ENCODE measurements at regions not wholly inside any gene's neighbourhood (a gene's known extent, or its start where the extent isn't known, plus 50 kb on each side); places are given as distances from the start of the nearest gene placed in this dataset.

- no peaks in the 10 kb centered on the region for H3K9me3 ChIP-seq
- DNase-seq (no peak), ATAC-seq (no peak)
- no peak overlapping the region for H3K27ac ChIP-seq
- H3K27me3 ChIP-seq = no peaks in the 10 kb centered on the region
- intact Hi-C loops (cut with DNase I) = no loop called here
- no peaks in the 10 kb centered on the region for H3K36me3 ChIP-seq
- TF ChIP-seq POLR2A (IDR thresholded peaks at IDR 0.05) = no peak
- no peak for TF ChIP-seq CTCF (IDR thresholded peaks at IDR 0.05)
- peaks cover 0 to 5% (median 0%) of the 10 kb centered on the region in 4 donors for H3K4me1 ChIP-seq
- no peak overlapping the region for H3K4me3 ChIP-seq
- WGBS (ENCODE audit: insufficient coverage, low coverage, low lambda C conversion rate, missing lambda C conversion rate) = 81% methylated on average over 8 of the region's 12 CpGs
These were observed 136.7 kb upstream of the MYCN start for GRCh38 chr2:15803543-15804245.

GRCh38 chr2:15804246-15804619, 136.1 kb upstream of the MYCN start:
- no peak overlapping the region for H3K27ac ChIP-seq
- no peaks in the 10 kb centered on the region for H3K36me3 ChIP-seq
- intact Hi-C loops (cut with DNase I) = no loop called here
- TF ChIP-seq CTCF (IDR thresholded peaks at IDR 0.05) (no peak), POLR2A (IDR thresholded peaks at IDR 0.05) (no peak)
- no peak for ATAC-seq
- H3K4me3 ChIP-seq = no peak overlapping the region
- no peaks in the 10 kb centered on the region for H3K27me3 ChIP-seq
- no peaks in the 10 kb centered on the region for H3K9me3 ChIP-seq
- no peak for DNase-seq
- peaks cover 0 to 5% (median 0%) of the 10 kb centered on the region in 4 donors for H3K4me1 ChIP-seq
- 89% methylated on average over 1 of the region's 1 CpG for WGBS (ENCODE audit: insufficient coverage, low coverage, low lambda C conversion rate, missing lambda C conversion rate)

- no peak for ATAC-seq
These were observed 135.7 kb upstream of the MYCN start for GRCh38 chr2:15804691-15805090.

GRCh38 chr2:15805206-15805605, 135.1 kb upstream of the MYCN start:
- intact Hi-C loops (cut with DNase I) = no loop called here
- TF ChIP-seq CTCF (IDR thresholded peaks at IDR 0.05) = no peak
- TF ChIP-seq POLR2A (IDR thresholded peaks at IDR 0.05) = no peak
- no peak for ATAC-seq

More at GRCh38 chr2:15804691-15805090, 135.7 kb upstream of the MYCN start:
- Histone ChIP-seq H3K4me1 (peaks cover 0 to 5% (median 0%) of the 10 kb centered on the region in 4 donors), H3K9me3 (no peaks in the 10 kb centered on the region), H3K4me3 (no peak overlapping the region), H3K27me3 (no peaks in the 10 kb centered on the region), H3K36me3 (no peaks in the 10 kb centered on the region), H3K27ac (no peak overlapping the region)
- intact Hi-C loops (cut with DNase I) = no loop called here
- DNase-seq = no peak
- TF ChIP-seq CTCF (IDR thresholded peaks at IDR 0.05) = no peak
- TF ChIP-seq POLR2A (IDR thresholded peaks at IDR 0.05) = no peak
- WGBS (ENCODE audit: insufficient coverage, low coverage, low lambda C conversion rate, missing lambda C conversion rate) = 100% methylated on average over 2 of the region's 2 CpGs

More at GRCh38 chr2:15805206-15805605, 135.1 kb upstream of the MYCN start:
- H3K36me3 ChIP-seq = no peaks in the 10 kb centered on the region
- H3K9me3 ChIP-seq = no peaks in the 10 kb centered on the region
- no peak for DNase-seq
- H3K4me3 ChIP-seq = no peak overlapping the region
- no peak overlapping the region for H3K27ac ChIP-seq
- WGBS (ENCODE audit: insufficient coverage, low coverage, low lambda C conversion rate, missing lambda C conversion rate) = 93% methylated on average over 2 of the region's 2 CpGs
- peaks cover 0 to 5% (median 0%) of the 10 kb centered on the region in 4 donors for H3K4me1 ChIP-seq
- H3K27me3 ChIP-seq = no peaks in the 10 kb centered on the region

Measured in right lobe of liver (tissue), 6 donors.